GM12878 (cell line): ENCODE measurements at regions not wholly inside any gene's neighbourhood (a gene's known extent, or its start where the extent isn't known, plus 50 kb on each side); places are given as distances from the start of the nearest gene placed in this dataset.

Experiments used
- BHLHE40 ChIP-seq, 2 experiments: fragments of 450-650 bp in 1 of 2; IDR thresholded peaks; 2 replicates each; pipeline ENCODE4 v1.6.1; 2011 to 2017; ENCODE audit warnings: low read depth in 2 of 2, borderline replicate concordance in 1 of 2, improper control_type of control experiment in 1 of 2, low read length in 1 of 2, mild to moderate bottlenecking in 1 of 2
- CEBPB ChIP-seq, 2 experiments: fragments of 150-350 bp in 1 of 2; IDR thresholded peaks; 2 replicates each; pipeline ENCODE4 v1.6.1; 2012 to 2014; ENCODE audit warnings: low read depth in 2 of 2, low read length in 2 of 2, borderline replicate concordance in 1 of 2, inconsistent platforms in 1 of 2
- E2F8 ChIP-seq: fragments of 450-650 bp; IDR thresholded peaks from 2 replicates; pipeline ENCODE4 v1.6.1; 2018; ENCODE audit warnings: mild to moderate bottlenecking, low read depth, moderate library complexity; ENCODE audit not compliant: partially characterized antibody
- EGR1 ChIP-seq, 2 experiments: IDR thresholded peaks; 1 replicate in 1 of 2; 2 replicates in 1 of 2; pipeline ENCODE4 v1.6.1; 2011 to 2012; ENCODE audit warnings: low read depth in 2 of 2, low read length in 2 of 2, borderline replicate concordance in 1 of 2, mild to moderate bottlenecking in 1 of 2, moderate library complexity in 1 of 2
- GATAD2B ChIP-seq: fragments of 450-650 bp; conservative IDR thresholded peaks from 2 replicates; pipeline ENCODE4 v1.6.1; 2017; ENCODE audit warnings: low read depth, mild to moderate bottlenecking, moderate library complexity
- HDAC2 ChIP-seq: fragments of 200-600 bp; sonication (generic); IDR thresholded peaks from 2 replicates; pipeline ENCODE4 v1.6.1; 2017
- HDGF ChIP-seq: fragments of 450-650 bp; IDR thresholded peaks from 2 replicates; pipeline ENCODE4 v1.6.1; 2016; ENCODE audit warnings: antibody characterized with exemption
- KDM1A ChIP-seq: fragments of 200-600 bp; sonication (generic); IDR thresholded peaks from 2 replicates; pipeline ENCODE4 v1.6.1; 2016; ENCODE audit warnings: borderline replicate concordance
- KLF5 ChIP-seq: fragments of 450-650 bp; IDR thresholded peaks from 2 replicates; pipeline ENCODE4 v1.6.1; 2014; ENCODE audit warnings: mild to moderate bottlenecking; ENCODE audit not compliant: partially characterized antibody
- MTA3 ChIP-seq: IDR thresholded peaks from 2 replicates; pipeline ENCODE4 v1.6.1; 2012; ENCODE audit warnings: low read length, inconsistent platforms, borderline replicate concordance
- MXI1 ChIP-seq: fragments of 150-350 bp; IDR thresholded peaks from 2 replicates; pipeline ENCODE4 v1.6.1; 2011; ENCODE audit warnings: low read depth, mild to moderate bottlenecking, inconsistent platforms, low read length, improper control_type of control experiment
- NFYB ChIP-seq: IDR thresholded peaks from 2 replicates; pipeline ENCODE4 v1.6.1; 2011; ENCODE audit warnings: low read depth, mild to moderate bottlenecking, low read length, improper control_type of control experiment, moderate library complexity; ENCODE audit not compliant: insufficient read depth
- NR2C1 ChIP-seq: fragments of 450-650 bp; IDR thresholded peaks from 2 replicates; pipeline ENCODE4 v1.6.1; 2017; ENCODE audit warnings: antibody characterized with exemption, mild to moderate bottlenecking, moderate library complexity
- SIN3A ChIP-seq: IDR thresholded peaks from 2 replicates; pipeline ENCODE4 v1.6.1; 2012; ENCODE audit warnings: low read depth, low read length, improper control_type of control experiment
- SMAD5 ChIP-seq: IDR thresholded peaks from 2 replicates; pipeline ENCODE4 v1.6.1; 2016; ENCODE audit warnings: antibody characterized with exemption, low read depth
- YY1 ChIP-seq: IDR thresholded peaks from 2 replicates; pipeline ENCODE4 v1.6.1; 2011; ENCODE audit warnings: low read depth, mild to moderate bottlenecking, low read length
- ZBTB40 ChIP-seq: fragments of 450-650 bp; IDR thresholded peaks from 2 replicates; pipeline ENCODE4 v1.6.1; 2016; ENCODE audit warnings: mild to moderate bottlenecking, moderate library complexity, borderline replicate concordance
- ZNF207 ChIP-seq: fragments of 450-650 bp; IDR thresholded peaks from 2 replicates; pipeline ENCODE4 v1.6.1; 2014; ENCODE audit warnings: antibody characterized with exemption, mild to moderate bottlenecking, borderline replicate concordance
- ZNF217 ChIP-seq: fragments of 450-650 bp; IDR thresholded peaks from 2 replicates; pipeline ENCODE4 v1.6.1; 2017; ENCODE audit warnings: antibody characterized with exemption, mild to moderate bottlenecking
- ZNF274 ChIP-seq: IDR thresholded peaks from one replicate; pipeline ENCODE4 v1.8.0; 2011; ENCODE audit not compliant: insufficient read length, insufficient read depth
- TF ChIP-seq, protein P1 (sequence below): IDR thresholded peaks from 2 replicates; pipeline ENCODE4 v1.6.1; 2012; ENCODE audit warnings: low read depth, low read length, improper control_type of control experiment

GRCh38 chr10:62681211-62681940 is 123.1 kb upstream of the ADO start (continued):
- no peak for TF ChIP-seq ZBTB40
- TF ChIP-seq ZNF217: no peak
- 0 out of 2 replicates have a peak, but pooled peaks have one; percentile 42 for TF ChIP-seq GATAD2B
- peak; percentile 73 to 78; a peak in 3 of 4 replicates for TF ChIP-seq BHLHE40 (IDR thresholded peaks at IDR 0.05; ENCODE audit: borderline replicate concordance in 1 of 2, low read depth in 2 of 2, low read length in 1 of 2)
- TF ChIP-seq EGR1 (IDR thresholded peaks at IDR 0.05; ENCODE audit: borderline replicate concordance in 1 of 2, low read depth in 2 of 2, low read length in 2 of 2): peak in 1 of 2 experiments; percentile 76; a peak in 1 of 3 replicates
- no peak for TF ChIP-seq KDM1A
- peak; percentile 52 for TF ChIP-seq MXI1
- TF ChIP-seq E2F8: no peak
- TF ChIP-seq NFYB: no peak
- TF ChIP-seq SMAD5: no peak
- no peak for TF ChIP-seq ZNF207
- TF ChIP-seq KLF5: peak; percentile 80
- TF ChIP-seq HDGF: 0 out of 2 replicates have a peak, but pooled peaks have one; percentile 68
- TF ChIP-seq, protein P1, sequence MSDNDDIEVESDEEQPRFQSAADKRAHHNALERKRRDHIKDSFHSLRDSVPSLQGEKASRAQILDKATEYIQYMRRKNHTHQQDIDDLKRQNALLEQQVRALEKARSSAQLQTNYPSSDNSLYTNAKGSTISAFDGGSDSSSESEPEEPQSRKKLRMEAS: no peak; the same call in 1 of the 2 replicates
- TF ChIP-seq YY1: peak; percentile 87
- no peak for TF ChIP-seq SIN3A
- no peak for TF ChIP-seq NR2C1
- no peak for TF ChIP-seq ZNF274
- peak; percentile 80 to 91; a peak in 3 of 4 replicates for TF ChIP-seq CEBPB (IDR thresholded peaks at IDR 0.05; ENCODE audit: borderline replicate concordance in 1 of 2, low read depth in 2 of 2, low read length in 2 of 2)
- no peak; the same call in 1 of the 2 replicates for TF ChIP-seq MTA3
- TF ChIP-seq HDAC2: no peak
